ENCODE measurements at regions not wholly inside any gene's neighbourhood (a gene's known extent, or its start where the extent isn't known, plus 50 kb on each side); places are given as distances from the start of the nearest gene placed in this dataset.

DNA sequence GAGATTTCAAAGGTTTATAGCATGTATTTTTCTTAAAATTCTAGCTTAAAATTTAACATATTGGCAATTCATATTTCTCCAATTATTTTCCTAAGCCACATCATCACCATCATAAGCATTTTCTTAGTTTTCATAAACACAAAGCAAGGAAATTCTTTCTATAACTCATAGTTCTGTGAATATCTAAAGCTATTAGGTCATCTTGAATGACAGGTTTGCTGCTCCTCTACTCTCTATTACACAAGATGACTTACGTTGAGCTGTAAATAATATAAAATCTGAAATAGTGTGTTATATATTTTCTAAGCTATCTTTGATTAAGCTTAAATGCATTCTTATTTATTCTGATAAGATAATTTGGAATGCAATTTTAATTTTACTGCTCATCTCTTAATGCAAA, 984.6 kb upstream of the CNTNAP5 start (continued):
- TF ChIP-seq CHD7 (IDR thresholded peaks at IDR 0.05; ENCODE audit: insufficient replicate concordance, low read length) = no peak
